Nucleus accumbens (tissue), 56 donors: ENCODE measurements at regions not wholly inside any gene's neighbourhood (a gene's known extent, or its start where the extent isn't known, plus 50 kb on each side); places are given as distances from the start of the nearest gene placed in this dataset.

Experiments
- DNase-seq, 56 donors: peaks; one replicate each; lab custom pipeline; 2025; lab: John Stamatoyannopoulos, UW

- DNase-seq = peak in 29 of 56 donors; percentile 4 to 74 (median 37)
Observed at GRCh38 chr1:38138498-38139233, 92.1 kb upstream of the POU3F1 start.

DNA sequence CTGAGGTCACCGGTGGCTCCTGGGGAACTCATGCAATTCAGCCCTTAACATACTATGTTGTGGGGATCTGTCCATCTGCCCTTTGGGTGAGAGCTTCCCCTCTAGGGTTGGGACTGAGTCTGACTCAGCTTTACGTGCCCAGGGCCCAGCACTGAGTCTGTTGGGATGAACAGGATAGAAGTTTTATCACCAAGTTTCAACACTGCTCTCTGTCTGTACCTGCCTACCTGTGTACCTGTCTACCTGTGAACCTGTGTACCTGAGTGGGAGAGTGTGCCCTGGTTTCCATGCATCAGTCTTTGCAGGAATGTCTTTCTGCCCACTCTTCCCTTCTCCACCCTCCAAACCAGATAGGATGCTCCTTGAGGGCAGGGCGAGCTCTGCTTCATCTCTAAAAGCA, 90.6 kb upstream of the POU3F1 start:
- DNase-seq = no peak

DNA sequence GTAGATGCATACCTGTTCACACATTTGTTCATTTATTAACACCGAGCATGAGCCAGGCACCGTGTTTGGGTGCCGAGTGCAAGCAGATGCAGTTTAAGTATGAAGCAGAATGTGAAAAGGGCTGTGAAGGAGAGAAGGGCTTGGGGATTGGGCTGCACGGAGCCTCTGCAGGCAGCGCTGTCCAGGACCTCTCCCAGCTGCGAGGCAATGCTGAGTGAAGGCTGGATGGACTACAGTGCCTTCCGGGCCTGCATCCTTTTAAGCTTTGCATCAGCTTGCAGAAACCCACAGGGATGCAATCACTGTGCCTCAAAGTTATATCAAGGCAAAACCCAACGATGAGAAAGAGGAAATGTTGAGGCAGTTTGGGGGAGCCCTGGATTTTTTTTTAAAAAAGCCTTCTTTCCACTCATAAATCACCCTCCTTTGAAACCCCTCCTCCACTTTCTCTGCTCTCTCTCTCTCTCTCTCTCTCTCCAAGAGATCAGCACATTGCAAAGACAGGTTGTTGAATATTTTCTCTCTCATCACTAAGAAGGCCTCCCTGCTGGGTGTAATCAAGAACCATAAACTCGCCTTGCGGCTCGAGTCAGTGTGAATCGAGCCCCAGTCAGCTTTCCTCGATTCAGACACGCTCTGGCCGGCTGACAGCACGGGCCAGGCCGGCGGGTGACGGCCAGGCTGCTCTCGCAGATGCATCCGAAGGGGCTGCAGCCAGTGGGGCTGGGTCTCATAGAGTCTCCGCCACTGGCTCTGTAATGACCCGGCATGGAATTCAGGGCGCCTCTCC, 89.2 kb upstream of the POU3F1 start:
- DNase-seq = no peak

GRCh38 chr1:38134294-38134755, 87.7 kb upstream of the POU3F1 start:
- peak in 4 of 56 donors; percentile 19 to 29 (median 22) for DNase-seq

DNA sequence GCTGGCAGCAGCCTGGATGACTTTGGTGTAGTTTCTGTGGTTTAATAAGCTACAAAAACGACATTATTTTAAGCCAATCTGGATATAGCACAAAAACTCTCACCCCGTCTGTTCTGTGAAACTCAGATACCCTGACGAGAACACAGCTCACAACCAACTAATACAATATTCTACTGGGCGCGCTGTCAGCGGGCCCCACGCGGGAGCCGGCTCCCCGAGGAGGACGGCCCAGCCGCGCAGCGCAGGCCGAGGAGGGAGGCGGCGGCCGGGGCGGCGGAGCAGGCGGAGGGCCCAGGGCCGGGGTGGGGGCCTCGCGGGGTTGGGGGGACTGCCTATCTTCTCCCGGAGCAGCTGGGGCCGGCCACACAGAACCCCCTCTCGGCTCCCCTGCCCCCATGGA, 87.2 kb upstream of the POU3F1 start:
- peak in 6 of 56 donors; percentile 4 to 47 (median 24) for DNase-seq

GRCh38 chr1:38133304-38133703, 86.7 kb upstream of the POU3F1 start:
- DNase-seq = no peak

DNA sequence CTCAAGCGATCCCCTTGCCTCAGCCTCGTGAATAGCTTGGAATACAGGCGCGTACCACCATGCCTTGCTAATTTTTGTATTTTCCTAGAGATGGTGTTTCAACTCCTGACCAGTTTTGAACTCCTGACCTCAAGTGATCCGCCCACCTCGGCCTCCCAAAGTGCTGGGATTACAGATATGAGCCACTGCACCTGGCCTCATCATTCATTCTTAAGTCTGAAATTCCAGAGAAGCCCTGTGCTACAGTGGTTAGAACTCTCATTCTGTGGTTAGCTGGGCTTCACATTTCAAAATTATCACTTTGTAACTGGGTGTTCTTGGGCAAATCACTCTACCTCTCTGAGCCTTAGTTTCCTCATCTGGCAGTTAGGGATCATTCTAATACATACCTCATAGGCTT, 86.1 kb upstream of the POU3F1 start:
- DNase-seq = no peak

DNA sequence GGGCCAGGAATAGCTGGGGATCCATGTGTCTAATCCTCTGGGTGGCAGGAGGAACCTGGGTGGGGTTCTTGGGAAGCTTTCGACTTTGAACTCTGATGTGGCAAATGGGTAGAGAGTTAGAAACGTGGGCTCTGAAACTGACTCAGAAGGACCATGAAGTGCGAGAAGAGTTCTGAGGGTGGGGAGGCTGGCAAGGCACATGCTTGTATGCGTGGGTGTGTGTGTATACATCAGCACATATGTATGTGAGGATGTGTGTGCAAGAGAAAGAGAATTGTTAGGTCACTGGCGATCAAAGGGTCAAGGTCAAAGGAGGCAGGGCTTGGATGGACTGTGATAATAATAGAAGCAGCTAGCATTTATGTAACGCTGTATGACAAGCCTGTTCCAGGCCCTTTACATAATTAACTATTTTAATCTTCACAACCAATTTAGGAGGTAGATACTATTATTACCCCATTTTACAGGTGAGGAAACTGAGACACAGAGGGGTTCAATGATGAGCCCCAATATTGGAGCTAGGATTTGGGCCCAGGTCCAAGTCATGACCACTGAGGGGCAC, 84.5 kb upstream of the POU3F1 start:
- no peak for DNase-seq

- no peak for DNase-seq
Observed at GRCh38 chr1:38129971-38130370, 83.4 kb upstream of the POU3F1 start.

- DNase-seq = no peak
Observed at GRCh38 chr1:38129473-38129872, 82.9 kb upstream of the POU3F1 start.

DNA sequence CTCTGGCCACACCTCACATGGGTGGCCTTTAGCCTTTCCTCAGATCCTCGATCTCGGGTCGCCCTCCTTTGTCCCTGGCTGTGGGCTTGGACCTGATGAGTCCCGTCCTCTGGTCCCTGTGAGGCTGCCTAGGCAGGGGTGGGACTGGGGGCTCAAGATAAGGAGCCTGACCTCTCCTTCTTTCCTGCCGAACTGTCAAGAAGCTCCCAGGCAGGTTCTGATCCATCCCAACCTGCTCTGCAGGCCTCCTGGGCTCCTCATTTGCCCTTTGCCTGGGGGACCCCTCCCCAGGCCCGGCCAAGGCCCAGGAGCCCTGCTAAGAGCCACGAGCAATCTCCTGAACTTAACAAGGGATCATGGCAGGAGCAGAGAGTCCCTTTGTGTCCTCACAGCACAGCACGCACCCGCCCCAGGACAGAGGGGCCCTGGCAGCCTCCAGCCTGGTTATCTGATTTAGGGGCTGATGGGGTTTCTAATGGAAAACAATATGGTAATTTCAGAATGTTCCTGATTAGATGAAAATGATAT, 82.4 kb upstream of the POU3F1 start:
- no peak for DNase-seq

GRCh38 chr1:38128511-38128910, 81.9 kb upstream of the POU3F1 start:
- DNase-seq = no peak

- DNase-seq = no peak
Observed at GRCh38 chr1:38127428-38127827, 80.8 kb upstream of the POU3F1 start.

GRCh38 chr1:38126970-38127369, 80.4 kb upstream of the POU3F1 start:
- DNase-seq = no peak

DNA sequence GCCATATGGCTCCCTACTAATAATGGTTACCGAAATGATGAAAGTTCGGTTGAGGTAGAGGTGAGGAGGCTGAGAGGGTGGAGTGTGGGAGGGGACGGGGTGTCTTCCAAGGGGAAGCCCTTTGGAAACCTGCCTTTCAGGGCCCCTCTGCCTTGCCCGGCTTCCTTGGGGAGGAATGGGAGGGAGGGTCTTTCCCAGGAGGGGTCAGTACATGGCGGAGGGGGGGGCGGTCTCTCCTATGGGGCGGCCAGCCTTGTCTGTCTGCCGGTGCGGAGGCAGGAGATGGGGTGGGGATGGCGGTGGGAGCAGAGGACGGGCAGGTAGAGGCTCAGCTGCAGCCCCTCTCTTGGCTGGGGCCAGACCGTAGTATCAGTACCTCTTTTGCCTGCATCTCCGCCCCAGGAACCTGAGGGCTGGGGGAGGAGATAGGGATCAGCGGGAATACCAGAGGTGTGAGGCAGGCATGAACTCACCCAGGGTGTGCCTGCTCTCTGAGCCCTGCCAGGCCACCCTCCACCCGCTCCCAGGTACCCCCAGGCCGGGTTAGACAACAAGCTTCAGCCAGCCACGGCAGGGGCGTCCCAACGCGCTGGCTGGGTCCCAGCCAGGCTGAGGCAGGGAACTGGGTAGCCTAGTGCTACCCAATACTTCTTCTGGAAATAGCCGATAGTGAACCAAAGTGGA, 79.4 kb upstream of the POU3F1 start:
- DNase-seq = no peak

DNA sequence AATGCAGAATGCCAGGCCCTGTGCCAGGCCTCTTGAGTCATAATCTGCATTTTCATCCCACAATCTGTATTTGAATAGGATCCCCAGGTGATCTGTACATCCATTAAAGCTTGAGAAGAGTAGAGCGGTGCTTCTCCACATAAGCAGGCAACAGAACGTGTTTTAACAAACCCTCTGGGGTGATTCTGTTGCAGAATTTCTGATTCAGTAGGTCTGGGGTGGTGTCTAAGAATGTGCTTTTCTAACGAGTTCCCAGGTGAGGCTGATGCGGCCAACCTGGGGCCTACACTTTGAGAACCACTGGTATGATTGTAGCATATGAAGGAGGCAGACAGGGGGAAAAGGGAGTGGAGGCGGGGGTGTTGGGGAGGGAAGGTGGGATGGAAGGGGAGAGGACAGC, 78.4 kb upstream of the POU3F1 start:
- no peak for DNase-seq

GRCh38 chr1:38123356-38124135, 77.0 kb upstream of the POU3F1 start:
- DNase-seq = peak in 1 of 56 donors; percentile 14

- no peak for DNase-seq
Observed at GRCh38 chr1:38121231-38121680, 74.7 kb upstream of the POU3F1 start.

DNA sequence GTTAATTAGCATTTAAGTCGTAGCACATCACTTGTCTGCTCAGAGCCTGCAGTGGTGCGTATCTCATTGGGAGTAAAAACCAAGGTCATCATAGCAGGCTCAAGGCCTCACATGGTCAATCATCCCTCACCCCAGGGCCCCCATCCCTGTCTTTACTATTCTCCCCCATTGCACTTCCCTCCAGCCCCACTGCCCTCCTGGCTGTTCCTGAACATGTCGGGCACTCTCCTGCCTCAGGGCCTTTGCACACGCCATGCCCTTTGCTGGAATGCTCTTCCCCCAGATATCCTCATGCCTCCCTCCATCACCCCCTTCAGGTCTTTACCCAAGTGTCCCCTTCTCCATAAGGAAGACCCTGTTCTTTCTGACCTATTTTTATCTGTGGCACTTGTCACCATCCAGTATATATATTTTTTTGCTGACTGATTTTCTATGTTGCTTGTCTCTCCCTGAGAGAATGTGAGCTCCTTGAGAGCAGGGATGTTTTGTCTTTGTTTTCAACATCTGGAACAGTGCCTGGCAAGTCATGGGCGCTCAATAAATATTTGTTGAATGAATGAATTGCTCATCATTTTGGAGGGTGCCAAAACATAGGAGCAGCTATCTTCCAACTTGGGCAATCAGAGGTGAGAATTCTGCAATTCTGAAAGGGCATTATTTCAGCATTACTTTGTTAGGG, 74.1 kb upstream of the POU3F1 start:
- DNase-seq = no peak
